Endothelial cell (in vitro differentiated cells): ENCODE measurements at regions not wholly inside any gene's neighbourhood (a gene's known extent, or its start where the extent isn't known, plus 50 kb on each side); places are given as distances from the start of the nearest gene placed in this dataset.

Source experiments
- DNase-seq: peaks from one replicate; pipeline ENCODE4 v3.0.0; 2021; ENCODE audit warnings: low spot score
- H3K27ac Mint-ChIP-seq: one replicate; pipeline ENCODE4 v1.8.0; 2021; ENCODE audit warnings: mixed read lengths, inconsistent platforms; ENCODE audit not compliant: unreplicated experiment
- H3K27me3 Mint-ChIP-seq: one replicate; pipeline ENCODE4 v1.8.0; 2021; ENCODE audit warnings: mild to moderate bottlenecking, moderate library complexity, mixed read lengths, inconsistent platforms; ENCODE audit not compliant: unreplicated experiment
- H3K36me3 Mint-ChIP-seq: one replicate; pipeline ENCODE4 v1.8.0; 2021; ENCODE audit warnings: mild to moderate bottlenecking, low read depth, mixed read lengths, inconsistent platforms; ENCODE audit not compliant: unreplicated experiment
- H3K4me1 Mint-ChIP-seq: one replicate; pipeline ENCODE4 v1.8.0; 2021; ENCODE audit warnings: mild to moderate bottlenecking, mixed read lengths, inconsistent platforms; ENCODE audit not compliant: unreplicated experiment
- H3K4me3 Mint-ChIP-seq: one replicate; pipeline ENCODE4 v1.8.0; 2021; ENCODE audit warnings: mild to moderate bottlenecking, mixed read lengths, inconsistent platforms; ENCODE audit not compliant: unreplicated experiment
- H3K9me3 Mint-ChIP-seq: one replicate; pipeline ENCODE4 v1.8.0; 2021; ENCODE audit warnings: mixed read lengths, inconsistent platforms; ENCODE audit not compliant: unreplicated experiment
- TF ChIP-seq, protein P1 (sequence below): fragments of 200-600 bp; sonication (generic); IDR thresholded peaks from one replicate; pipeline ENCODE4 v1.5.0; 2021; ENCODE audit warnings: antibody characterized with exemption; ENCODE audit not compliant: unreplicated experiment

DNA sequence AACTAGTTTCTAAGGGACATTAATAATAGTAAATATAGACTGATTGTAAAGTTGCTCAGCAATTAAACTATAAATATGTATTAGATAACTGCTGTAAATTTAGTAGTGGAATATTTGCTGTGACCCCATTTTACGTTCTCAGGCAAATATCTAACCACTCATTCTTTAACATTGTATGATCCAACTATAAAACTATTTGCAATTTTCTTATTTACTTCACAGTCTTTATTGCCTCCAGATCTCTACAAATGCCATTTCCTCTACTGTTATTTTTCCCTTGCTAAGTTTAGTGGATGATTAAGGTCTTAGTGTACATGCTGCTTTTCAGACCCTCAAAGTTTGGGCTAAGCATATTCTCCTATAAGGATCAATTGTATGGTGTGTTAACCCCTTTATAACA, 526.2 kb upstream of the ST8SIA4 start:
- Mint-ChIP-seq H3K27me3 (no peaks in the 10 kb centered on the region), H3K36me3 (no peaks in the 10 kb centered on the region), H3K4me3 (no peak overlapping the region), H3K4me1 (no peaks in the 10 kb centered on the region), H3K27ac (no peak overlapping the region), H3K9me3 (no peaks in the 10 kb centered on the region)
- TF ChIP-seq, protein P1, sequence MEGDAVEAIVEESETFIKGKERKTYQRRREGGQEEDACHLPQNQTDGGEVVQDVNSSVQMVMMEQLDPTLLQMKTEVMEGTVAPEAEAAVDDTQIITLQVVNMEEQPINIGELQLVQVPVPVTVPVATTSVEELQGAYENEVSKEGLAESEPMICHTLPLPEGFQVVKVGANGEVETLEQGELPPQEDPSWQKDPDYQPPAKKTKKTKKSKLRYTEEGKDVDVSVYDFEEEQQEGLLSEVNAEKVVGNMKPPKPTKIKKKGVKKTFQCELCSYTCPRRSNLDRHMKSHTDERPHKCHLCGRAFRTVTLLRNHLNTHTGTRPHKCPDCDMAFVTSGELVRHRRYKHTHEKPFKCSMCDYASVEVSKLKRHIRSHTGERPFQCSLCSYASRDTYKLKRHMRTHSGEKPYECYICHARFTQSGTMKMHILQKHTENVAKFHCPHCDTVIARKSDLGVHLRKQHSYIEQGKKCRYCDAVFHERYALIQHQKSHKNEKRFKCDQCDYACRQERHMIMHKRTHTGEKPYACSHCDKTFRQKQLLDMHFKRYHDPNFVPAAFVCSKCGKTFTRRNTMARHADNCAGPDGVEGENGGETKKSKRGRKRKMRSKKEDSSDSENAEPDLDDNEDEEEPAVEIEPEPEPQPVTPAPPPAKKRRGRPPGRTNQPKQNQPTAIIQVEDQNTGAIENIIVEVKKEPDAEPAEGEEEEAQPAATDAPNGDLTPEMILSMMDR, result no peak
- no peak for DNase-seq

DNA sequence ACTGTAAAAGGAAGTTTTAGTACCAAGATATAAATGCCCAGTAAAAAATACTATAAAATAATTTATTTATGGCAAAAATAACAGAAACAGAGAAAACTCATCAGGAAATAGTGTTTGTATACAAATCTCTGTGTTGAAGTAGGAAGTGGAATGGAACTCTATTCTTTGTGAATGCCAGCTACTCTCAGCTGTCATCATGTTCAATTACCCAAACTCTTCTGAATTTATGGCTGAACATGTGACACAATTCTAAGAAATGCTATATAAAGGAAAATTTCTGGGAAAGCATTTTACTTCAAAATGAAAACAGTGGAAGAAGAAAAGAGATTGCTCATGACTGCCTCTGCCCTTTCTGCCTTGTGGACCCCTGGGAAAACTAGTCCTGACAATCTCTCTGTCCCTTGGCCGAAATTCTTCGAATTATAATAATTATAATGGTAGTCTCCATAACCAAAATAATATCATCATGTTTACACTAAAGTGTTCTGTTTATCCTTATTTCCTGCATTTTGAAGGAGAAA, 522.3 kb upstream of the ST8SIA4 start:
- DNase-seq, result no peak
- H3K9me3 Mint-ChIP-seq, result no peaks in the 10 kb centered on the region

DNA sequence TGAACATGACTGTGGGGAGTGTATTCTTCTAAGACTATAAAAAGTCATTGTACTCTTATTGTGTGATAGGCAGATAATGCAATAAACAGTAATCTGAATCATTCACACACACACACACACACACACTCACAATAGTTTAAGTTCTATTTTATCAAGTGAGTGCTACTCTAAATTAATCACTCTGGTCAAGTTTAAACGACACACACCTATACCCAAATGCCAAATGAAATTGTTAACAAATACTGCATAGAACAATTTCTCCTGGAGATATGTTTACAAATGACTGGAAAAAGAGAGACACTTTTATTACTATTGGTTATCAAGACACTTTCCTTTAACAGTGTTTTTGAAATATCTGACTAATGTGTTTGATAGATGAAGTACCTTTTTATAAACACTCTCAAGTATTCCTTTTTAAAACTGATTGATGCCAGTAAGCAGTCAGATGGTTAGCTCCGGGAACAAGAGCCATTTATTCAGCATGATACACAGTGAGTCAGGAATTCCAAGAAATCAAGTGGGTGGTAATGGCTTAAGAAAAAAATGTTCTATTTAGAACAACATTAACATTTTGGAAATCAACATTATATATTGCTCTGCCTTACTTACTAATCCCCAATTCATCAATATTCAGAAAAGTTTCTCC, 521.6 kb upstream of the ST8SIA4 start:
- Mint-ChIP-seq H3K36me3 (no peaks in the 10 kb centered on the region), H3K27me3 (no peaks in the 10 kb centered on the region), H3K4me1 (no peaks in the 10 kb centered on the region), H3K9me3 (no peaks in the 10 kb centered on the region), H3K4me3 (no peak overlapping the region), H3K27ac (no peak overlapping the region)
- no peak for DNase-seq
- TF ChIP-seq, protein P1, result no peak

More for the DNA sequence above, 522.3 kb upstream of the ST8SIA4 start:
- Mint-ChIP-seq H3K27me3 (no peaks in the 10 kb centered on the region), H3K36me3 (no peaks in the 10 kb centered on the region), H3K4me1 (no peaks in the 10 kb centered on the region), H3K27ac (no peak overlapping the region), H3K4me3 (no peak overlapping the region)
- TF ChIP-seq, protein P1, result no peak

DNA sequence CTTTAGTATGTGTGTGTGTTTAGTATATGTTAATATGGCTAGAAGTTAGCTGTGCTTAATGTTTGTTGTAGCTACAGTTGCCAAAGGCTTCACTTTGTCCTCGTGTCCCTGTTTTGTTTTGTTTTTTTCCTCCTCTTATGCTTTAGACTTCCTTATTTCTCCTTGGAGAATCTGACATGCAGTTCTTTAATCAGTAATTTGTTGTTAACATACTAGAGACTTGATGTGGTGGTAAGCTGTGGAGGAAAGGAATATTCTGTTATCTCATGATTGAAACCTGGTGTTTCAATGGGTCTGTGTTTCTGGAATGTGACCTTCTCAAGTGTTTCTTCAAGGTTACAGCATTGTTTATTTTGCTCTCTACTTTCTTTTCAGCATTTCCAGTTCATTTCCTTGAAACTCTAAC, 515.6 kb upstream of the ST8SIA4 start:
- peak overlapping the region; percentile 59 for H3K27ac Mint-ChIP-seq
- DNase-seq, result no peak
- no peaks in the 10 kb centered on the region for H3K36me3 Mint-ChIP-seq
- TF ChIP-seq, protein P1, result no peak
- H3K27me3 Mint-ChIP-seq, result no peaks in the 10 kb centered on the region
- no peaks in the 10 kb centered on the region for H3K9me3 Mint-ChIP-seq
- H3K4me3 Mint-ChIP-seq, result no peak overlapping the region
- no peaks in the 10 kb centered on the region for H3K4me1 Mint-ChIP-seq

DNA sequence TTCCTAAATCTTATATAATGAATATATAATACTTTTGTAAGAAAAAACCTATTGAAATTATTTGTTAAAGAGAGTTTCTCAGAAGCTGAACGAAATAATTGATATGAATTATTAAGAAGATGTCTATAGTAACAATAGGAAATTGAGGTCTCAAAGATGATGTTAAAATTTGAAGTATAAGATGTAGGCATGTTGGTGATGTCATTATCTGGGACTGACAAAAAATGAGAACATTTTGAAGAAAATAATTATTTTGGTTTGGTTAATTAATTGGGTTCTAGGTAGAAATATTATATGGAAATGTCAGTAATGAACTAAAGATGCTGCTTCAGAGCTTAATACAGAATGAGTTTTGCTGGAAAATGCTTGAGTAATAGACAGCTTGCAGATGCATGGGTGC, 501.4 kb upstream of the ST8SIA4 start:
- TF ChIP-seq, protein P1, result no peak
- Mint-ChIP-seq H3K36me3 (no peaks in the 10 kb centered on the region), H3K4me1 (no peaks in the 10 kb centered on the region), H3K27ac (no peak overlapping the region), H3K9me3 (no peaks in the 10 kb centered on the region), H3K27me3 (no peaks in the 10 kb centered on the region), H3K4me3 (no peak overlapping the region)
- DNase-seq, result no peak
